GM21423 (cell line): ENCODE measurements at regions not wholly inside any gene's neighbourhood (a gene's known extent, or its start where the extent isn't known, plus 50 kb on each side); places are given as distances from the start of the nearest gene placed in this dataset.
"Not testable (repeated sequence)": the region's sequence is repeated elsewhere in the genome, so short reads cannot be mapped to it uniquely, and the experiment has no call there.

Experiments
- ATAC-seq: cut with Tn5 transposase; IDR thresholded peaks from one replicate; pipeline ENCODE4 v1.9.1; 2021; ENCODE audit warnings: mild to moderate bottlenecking, moderate library complexity; ENCODE audit not compliant: unreplicated experiment

DNA sequence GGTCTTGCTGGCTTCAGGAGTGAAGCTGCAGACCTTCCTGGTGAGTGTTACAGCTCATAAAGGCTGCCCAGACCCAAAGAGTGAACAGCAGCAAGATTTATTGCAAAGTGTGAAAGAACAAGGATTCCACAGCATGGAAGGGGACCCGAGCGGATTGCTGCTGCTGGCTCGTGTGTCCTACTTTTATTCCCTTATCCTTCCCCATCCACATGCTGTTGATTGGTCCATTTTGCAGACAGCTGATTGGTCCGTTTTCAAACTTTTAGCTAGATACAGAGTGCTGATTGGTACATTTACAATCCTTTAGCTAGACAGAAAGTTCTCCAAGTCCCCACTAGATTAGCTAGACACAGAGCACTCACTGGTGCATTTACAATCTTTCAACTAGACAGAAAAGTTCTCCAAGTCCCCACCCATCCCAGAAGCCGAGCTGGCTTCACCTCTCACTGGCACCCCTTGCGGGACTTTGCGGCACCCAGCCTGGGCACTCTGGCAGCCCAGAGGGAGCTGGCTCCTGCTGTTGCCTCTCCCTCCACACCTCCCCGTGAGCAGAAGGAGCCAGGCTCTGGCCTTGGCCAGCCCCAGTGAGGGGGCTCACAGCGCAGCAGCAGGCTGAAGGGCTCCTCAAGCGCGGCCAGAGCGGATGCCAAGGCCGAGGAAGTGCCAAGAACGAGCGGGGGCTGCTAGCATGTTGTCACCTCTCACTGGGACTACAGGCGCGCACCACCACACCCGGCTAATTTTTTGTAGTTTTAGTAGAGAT, 369.6 kb upstream of the POT1 start:
- ATAC-seq = no peak

DNA sequence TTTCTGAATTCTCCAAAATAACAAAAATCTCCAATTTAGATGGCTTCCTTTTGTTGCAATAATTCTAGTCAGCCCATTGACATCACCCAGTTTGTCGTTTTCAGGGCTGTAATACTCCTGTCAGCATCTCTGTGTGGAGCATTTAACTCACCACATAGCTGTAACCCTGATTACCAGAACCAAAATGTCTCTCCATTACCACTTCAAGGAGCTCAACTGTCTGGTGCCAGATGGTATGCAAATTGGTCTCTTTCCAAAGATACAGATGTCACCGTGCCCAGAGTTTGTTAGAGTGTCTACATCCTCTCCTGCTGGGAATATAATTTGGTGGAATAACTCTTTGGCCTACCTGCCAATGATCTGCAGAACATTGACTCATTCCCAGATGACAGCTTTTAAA, 350.3 kb upstream of the POT1 start:
- ATAC-seq = no peak

DNA sequence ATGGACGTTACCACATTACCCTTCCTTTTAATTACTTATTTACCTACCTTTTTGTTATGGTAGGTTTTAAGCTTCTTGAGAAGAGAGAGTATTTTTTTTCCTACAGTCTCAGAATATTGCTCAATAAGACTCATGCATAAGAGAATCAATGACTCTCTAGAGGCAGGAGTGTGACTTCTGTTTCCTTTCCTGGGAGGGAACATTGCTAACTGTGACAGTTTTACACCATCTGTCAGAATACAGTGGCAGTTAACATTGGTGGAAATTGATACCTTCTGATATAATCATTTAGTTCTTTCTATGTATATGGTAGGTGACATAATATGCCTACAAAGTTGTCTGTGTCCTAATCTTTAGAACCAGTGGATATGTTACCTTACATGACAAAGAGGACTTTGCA, 348.7 kb upstream of the POT1 start:
- no peak for ATAC-seq

DNA sequence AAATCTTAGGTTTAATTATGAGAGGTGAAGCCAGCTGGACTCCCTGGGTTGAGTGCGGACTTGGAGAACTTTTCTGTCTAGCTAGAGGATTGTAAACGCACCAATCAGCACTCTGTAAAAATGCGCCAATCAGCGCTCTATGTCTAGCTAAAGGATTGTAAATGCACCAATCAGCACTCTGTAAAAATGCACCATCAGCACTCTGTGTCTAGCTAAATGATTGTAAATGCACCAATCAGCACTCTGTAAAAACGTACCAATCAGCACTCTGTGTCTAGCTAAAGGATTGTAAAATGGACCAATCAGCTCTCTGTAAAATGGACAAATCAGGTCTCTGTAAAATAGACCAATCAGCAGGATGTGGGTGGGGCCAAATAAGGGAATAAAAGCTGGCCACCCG, 345.1 kb upstream of the POT1 start:
- ATAC-seq = not testable (repeated sequence)

DNA sequence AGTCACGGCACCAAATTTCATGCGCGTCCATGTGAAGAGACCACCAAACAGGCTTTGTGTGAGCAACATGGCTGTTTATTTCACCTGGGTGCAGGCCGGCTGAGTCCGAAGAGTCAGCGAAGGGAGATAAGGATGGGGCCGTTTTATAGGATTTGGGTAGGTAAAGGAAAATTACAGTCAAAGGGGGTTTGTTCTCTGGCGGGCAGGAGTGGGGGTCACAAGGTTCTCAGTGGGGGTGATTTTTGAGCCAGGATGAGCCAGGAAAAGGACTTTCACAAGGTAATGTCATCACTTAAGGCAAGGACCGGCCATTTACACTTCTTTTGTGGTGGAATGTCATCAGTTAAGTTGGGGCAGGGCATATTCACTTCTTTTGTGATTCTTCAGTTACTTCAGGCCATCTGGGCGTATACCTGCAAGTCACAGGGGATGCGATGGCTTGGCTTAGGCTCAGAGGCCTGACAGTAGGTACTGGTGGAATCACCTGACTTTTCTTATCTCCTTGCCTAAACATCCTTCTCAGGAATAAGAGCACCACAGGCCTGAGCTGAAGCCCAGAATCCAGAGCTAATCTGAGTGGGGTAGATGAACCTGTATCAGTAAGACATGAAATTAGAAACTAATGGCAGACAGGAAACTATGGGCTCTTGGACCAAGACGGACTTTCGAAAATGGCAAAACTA, 334.7 kb upstream of the POT1 start:
- not testable (repeated sequence) for ATAC-seq

DNA sequence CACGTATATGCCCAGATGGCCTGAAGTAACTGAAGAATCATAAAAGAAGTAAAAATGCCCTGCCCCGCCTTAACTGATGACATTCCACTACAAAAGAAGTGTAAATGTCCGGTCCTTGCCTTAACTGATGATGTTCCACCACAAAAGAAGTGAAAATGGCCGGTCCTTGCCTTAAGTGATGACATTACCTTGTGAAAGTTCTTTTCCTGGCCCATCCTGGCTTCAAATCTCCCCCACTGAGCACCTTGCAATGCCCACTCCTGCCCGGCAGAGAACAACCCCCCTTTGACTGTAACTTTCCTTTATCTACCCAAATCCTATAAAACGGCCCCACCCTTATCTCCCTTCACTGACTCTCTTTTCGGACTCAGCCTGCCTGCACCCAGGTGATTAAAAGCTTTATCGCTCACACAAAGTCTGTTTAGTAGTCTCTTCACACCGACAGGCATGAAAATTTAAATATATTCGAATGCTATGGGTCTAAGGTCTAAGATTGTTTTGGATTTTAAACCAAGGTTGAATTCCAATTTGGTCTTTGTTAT, 329.3 kb upstream of the POT1 start:
- not testable (repeated sequence) for ATAC-seq

DNA sequence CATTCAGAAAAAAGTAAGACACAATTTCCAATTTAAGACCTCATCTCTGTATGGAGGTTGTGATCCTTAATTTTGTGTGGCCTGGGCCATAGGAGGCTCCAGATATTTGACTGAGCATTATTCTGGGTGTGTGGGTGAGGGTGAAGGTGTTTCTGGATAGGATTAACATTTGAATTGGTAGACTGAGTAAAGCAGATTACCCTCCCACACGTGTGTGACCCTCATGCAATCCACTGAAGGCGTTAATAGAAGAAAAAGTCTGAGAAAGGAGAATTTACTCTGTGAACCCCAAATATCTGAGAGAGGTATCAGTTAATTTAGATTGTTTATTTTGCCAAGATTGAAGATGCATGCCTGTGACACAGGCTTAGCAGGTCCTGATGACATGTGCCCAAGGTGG, 328.0 kb upstream of the POT1 start:
- ATAC-seq = no peak

DNA sequence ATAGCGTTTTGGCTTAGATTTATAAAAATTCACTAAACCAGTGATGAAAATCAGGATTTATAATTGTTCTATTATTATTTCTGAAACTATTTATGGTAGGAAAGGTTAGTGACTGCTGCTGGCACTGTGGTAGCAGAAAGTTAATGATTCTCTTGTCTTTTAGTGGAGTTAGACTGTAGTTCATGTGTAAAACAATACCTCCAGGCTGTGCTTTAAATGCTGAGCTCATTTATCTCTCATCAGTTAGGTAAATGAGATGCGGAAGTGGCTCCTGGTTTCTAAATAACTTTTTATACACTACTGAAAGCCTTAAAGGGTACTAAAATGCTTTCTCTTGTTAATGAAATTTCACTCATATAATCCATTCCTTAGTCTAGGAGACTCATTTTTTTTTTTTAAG, 326.8 kb upstream of the POT1 start:
- no peak for ATAC-seq

DNA sequence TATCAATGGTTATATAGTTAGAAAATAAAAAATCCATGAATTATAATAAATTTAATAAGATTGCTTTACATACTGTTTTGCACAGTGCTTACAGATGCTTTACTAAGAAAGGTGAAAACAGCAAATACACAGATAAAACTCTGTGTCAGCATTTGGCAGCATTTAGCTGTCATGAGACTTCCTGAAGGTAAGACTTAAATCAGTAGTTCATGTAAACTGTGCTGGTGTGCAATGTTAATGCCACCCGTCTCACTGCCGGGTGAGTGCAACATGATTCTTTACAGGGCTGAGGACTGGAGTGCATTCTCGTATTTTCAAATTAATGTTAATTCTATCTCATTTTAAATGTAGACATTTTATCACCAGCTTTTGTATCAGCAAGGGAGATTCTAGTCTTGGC, 326.2 kb upstream of the POT1 start:
- no peak for ATAC-seq

DNA sequence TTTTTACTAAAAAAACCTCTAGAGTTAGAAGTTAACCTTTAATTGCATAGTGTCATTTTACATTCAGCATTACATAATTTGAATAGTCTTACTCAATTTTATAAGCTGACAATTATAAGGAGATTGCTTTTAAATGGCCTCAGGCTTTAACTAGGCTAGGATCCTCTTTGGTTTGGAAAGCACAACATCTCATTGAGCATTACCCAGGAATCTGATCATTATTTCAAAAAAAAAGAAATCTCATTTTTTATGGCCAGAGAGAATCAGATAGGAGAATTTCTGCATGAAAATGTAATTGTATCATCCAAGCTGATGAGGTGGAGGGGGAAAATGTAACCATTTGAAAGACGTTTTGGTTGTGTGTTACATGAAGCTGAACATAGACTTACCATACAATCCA, 324.9 kb upstream of the POT1 start:
- ATAC-seq = no peak

DNA sequence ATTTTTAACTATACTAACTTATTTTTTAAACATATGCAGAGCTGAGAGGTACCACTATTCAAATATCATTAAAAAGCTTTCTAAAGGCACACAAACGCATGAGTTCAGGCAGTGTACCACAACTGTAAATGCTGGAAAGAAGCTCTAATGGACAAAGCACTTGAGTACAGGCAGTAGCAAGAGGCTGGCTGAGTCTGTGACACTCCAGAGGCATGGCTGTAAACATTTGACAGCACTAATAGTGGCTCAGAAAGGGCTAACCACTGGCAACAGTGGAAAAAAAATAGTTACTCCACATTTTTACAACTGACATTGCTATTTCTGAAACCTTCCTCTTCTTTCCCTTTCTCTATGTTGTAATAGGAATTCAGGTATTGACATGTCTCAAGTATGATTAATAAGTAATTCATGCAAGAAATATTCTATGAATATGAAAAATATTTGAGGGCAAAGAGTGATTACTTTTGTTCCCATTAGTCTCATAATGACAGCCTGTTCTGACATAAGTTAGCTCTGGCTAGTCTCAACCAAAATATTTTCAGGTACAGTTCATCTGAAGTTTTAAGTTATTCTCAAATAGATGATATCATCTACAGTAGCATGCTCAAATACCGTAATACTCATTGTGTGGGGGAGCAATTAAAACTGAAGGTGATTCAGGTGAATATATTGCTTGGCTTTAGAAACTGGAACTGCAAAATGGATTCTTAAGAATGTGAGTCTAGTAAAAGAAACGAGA, 324.0 kb upstream of the POT1 start:
- ATAC-seq = no peak

DNA sequence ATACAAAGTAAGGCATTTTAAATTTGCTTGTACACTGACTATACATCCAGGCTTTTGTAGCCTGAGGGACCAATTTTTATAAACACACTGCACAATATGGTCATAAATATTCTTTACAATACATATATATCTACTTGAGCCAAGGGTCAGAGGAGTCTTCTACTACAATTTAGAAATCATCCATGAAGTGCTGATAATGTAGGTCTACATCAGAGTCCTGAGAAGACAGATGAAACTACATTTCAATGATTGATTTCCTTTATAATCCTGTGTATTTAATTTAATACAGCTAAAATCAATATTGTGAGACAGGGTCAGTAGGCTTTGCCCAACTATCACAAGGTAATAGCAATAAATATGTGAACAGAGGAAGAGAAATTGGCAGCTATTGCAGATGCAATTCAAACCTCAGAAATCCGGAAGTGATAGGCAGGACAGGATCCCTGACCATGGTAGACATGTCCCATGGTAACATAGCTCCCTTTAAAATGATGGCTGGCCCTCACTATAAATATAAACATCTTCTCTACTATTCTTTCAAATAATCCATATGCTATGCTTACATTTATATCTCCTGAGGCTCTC, 318.0 kb upstream of the POT1 start:
- ATAC-seq = no peak

DNA sequence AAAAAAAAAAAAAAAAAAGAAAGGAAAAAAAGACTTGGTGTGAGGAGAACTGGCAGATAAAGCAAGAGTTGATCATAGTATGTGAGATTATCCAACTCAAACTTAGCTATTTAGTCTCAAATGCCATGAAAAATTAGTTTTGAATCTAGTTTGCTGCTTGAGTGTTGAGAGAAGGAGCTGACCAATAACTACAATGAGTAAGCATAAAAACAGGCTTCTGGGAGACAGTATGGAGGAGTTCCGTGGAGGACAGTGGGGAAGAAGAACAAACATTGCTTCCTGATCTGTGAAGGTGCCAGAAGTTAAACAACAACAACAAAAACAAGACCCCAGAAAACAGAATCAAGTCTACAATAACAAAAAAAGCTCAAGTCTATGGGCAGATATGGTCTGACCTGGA, 317.1 kb upstream of the POT1 start:
- ATAC-seq = no peak

DNA sequence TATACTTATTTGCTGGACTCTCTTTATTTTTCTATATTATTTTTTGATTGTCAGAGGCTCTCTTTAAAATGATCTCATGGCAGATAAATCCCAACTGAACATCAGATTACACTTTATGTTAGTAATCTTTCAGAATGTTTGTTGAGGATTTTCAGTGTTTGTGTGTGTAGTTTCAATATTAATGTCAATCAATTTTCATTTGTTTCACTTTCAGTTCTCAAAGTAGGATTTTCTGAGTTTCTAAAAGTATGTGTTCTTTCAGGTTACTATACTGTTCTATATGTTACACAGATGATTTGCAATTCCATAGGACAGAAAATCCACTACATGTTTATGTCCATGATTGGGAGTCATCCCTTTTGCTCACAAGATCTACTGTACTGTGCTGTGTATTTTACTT, 311.9 kb upstream of the POT1 start:
- no peak for ATAC-seq

DNA sequence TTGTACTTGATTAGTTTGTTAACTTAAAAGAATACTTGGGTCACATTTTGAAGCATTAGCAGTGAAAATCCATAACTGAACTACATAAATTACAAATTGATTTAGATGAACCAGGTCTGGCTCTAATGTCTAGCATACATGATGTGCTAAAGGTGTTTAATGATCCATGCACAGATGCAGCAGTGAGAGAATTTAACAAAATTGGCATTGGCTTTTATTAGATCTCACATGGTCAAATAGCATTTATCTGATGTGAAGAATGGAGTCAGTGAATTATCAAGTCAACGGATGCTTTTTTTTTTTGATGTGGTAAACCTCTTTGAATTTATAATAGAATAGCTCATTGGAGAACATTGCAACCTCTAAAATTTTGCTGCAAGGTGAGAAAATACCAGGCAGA, 293.0 kb upstream of the POT1 start:
- ATAC-seq = no peak

DNA sequence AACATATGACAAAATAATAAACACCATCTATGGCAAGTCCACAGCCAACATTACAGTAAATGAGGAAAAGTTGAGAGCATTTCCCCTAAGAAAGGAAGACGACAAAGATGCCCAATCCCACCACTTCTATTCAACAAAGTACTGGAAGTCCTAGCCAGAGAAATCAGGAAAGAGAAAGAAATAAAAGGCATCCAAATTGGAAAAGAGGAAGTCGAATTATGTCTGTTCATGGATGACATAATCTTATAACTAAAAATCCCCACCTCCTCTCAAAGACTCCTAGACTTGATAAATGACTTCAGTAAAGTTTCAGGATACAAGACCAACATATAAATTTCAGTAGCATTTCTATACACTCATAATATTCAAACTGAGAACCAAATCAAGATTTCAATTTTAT, 288.5 kb upstream of the POT1 start:
- no peak for ATAC-seq

DNA sequence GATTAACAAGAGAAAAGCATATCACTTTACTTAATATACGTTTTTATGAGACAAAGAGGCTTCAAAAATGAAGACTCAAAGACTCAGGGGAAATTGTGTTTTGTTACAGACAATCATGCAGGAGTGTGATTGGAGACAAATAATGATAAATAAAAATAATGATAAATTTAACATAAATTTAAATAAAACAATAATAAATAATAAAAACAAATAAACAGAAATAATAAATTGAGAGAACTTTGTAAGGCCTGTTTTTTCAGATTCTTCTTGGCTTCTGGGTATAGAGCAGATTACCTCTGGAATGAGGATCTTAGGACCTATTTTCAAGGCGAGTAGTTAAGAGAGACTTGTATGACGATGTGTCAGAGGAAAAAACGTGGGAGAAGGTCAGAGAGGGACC, 271.4 kb upstream of the POT1 start:
- ATAC-seq = no peak

DNA sequence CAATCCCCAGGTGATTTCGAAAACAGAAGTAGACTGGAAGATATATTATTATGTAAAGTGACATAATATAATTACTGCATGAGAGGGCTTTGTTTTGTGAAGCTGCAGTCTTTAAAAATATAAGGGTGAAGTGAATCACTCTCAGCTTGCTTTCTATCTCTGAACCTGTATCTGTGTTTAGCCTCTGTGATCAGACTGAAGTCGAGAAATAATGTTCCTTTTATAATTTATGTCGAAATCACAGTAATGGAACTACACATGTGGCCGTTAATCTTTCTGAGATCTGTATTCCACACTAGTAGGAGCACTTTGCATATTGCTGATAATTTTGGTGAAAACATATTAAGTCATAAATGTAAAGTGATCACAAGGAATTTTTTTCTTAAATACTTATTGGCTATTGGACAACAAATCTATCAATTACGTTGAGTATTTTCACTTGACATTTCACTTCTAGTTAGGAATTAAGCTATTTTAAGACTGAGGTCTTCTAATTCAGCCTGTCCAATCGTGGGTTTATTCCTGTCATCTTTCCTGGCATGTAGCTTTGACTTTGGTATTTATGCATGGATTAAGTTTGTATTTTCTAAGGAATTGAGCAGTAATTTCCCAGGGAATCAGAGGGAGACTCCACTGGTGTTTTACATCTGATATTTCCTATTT, 268.2 kb upstream of the POT1 start:
- no peak for ATAC-seq

DNA sequence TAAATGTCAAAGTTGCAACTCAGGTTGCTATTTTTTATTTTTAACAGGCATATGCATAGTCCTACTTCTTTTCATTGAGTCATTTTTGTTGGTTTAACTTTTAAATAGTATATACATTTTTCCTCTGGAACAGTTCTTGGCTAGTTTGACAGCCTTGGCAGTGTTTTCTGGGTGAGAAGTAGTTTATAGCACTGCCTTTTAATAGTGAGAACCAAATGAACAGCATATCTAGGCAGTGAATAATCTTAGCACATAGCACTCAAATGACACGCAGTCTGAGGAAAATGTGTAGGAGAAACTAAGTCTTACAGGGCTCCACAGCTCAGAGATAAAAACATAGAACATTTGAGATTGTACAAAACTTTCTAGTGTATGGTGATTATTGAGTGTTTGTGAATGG, 265.5 kb upstream of the POT1 start:
- no peak for ATAC-seq

DNA sequence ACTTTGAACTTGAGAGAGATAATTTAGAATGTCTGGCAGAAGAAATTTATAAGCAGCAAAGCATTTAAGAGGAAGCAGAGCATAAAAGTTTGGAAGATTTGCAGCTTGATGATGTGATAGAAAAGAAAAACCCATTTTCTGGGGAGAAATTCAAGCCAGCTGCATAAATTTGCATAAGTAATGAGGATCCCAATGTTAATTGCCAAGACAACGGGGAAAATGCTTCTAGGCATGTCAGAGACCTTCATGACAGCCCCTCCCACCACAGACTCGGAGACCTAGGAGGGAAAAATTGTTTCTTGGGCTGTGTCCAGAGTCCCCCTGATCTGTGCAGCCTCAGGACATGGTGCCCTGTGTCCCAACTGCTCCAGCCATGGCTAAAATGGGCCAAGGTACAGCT, 263.6 kb upstream of the POT1 start:
- no peak for ATAC-seq

DNA sequence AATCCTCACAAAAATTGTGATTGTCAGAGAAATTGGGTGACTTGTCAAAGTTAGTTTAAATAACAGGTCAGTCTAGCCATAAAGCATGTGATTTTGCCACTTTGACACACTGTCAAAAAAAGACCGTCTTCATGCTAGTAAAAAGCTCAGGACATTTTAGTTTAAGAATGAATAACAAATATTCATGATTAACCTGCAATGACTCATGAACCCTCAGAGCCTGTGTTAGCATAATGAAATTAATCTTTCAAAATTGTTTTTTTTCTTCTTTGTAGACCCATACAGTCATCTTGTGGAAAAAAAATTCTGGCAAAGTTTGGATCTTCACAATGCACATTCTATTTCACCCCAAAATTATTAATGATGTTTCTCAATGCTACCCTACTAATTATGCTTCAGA, 255.2 kb upstream of the POT1 start:
- ATAC-seq = no peak
